HCT116 (cell line): ENCODE measurements at regions not wholly inside any gene's neighbourhood (a gene's known extent, or its start where the extent isn't known, plus 50 kb on each side); places are given as distances from the start of the nearest gene placed in this dataset.

Experiments used
- ATAC-seq: fragments of 200-7000 bp; cut with Tn5 transposase; 2 replicates; pipeline ENCODE4 v1.9.1; 2020; ENCODE audit warnings: mild to moderate bottlenecking, moderate library complexity
- BruUV-seq: library from RNA; stranded (reverse); fragments of 400-500 nt; replicated peaks from 2 replicates; lab custom pipeline; 2021; lab: Mats Ljungman, UMichigan
- CTCF ChIA-PET: fragments of 300-600 bp; sonication (Branson Sonifier 250); formaldehyde crosslinking; loops from one replicate; lab custom pipeline; 2021; ENCODE audit warnings: antibody characterized with exemption; lab: Charles Lee
- POLR2A ChIA-PET: fragments of 300-600, 350-600 bp; sonication (Branson Sonifier 250); formaldehyde crosslinking; loops from one replicate; lab custom pipeline; 2021; ENCODE audit warnings: antibody characterized with exemption; lab: Charles Lee
- RAD21 ChIA-PET, 2 experiments: fragments of 300-600 bp; sonication (Branson Sonifier 250); formaldehyde crosslinking; loops; one replicate each; lab custom pipeline; 2023; ENCODE audit warnings: low total read pairs in 2 of 2; ENCODE audit not compliant: uncharacterized antibody in 2 of 2, unreplicated experiment in 2 of 2, low non-redundant PET in 1 of 2; lab: Charles Lee
- DNase-seq: peaks from one replicate; pipeline ENCODE4 v3.0.0-alpha.2; 2010; ENCODE audit warnings: low read depth, low spot score
- H2AFZ ChIP-seq: fragments of 200-600 bp; shearing (Covaris generic), sonication (generic); 2 replicates; pipeline ENCODE4 v1.6.1; 2017; ENCODE audit warnings: low read depth, mixed run types, mixed read lengths, antibody characterized with exemption, low read length; ENCODE audit not compliant: poor library complexity, severe bottlenecking
- H3K27ac ChIP-seq: 2 replicates; pipeline ENCODE4 v1.5.1; 2012; ENCODE audit warnings: low read depth, low read length
- H3K27me3 ChIP-seq: fragments of 200-600 bp; sonication (generic); 2 replicates; pipeline ENCODE4 v1.6.1; 2016; ENCODE audit warnings: mixed run types, low read length, mixed read lengths; ENCODE audit not compliant: insufficient read depth
- H3K36me3 ChIP-seq, 2 experiments: fragments of 200-500 bp in 1 of 2; fragments of 200-600 bp in 1 of 2; sonication (Bioruptor generic) in 1 of 2; sonication (generic) in 1 of 2; 2 replicates each; pipeline versions ENCODE4 v1.5.1 to v1.6.1; 2014 to 2016; ENCODE audit warnings: low read length in 2 of 2, inconsistent platforms in 1 of 2, mixed read lengths in 1 of 2, mixed run types in 1 of 2; ENCODE audit not compliant: insufficient read depth in 2 of 2, control insufficient read depth in 1 of 2
- H3K4me1 ChIP-seq, 2 experiments: fragments of 200-600 bp in 1 of 2; sonication (generic) in 1 of 2; 2 replicates each; pipeline versions ENCODE4 v1.5.1 to v1.6.1; 2012 to 2017; ENCODE audit warnings: low read length in 2 of 2, inconsistent platforms in 1 of 2, mild to moderate bottlenecking in 1 of 2, mixed read lengths in 1 of 2, mixed run types in 1 of 2, moderate library complexity in 1 of 2; ENCODE audit not compliant: insufficient read depth in 2 of 2, control insufficient read depth in 1 of 2
- H3K4me2 ChIP-seq: fragments of 200-600 bp; sonication (generic); 2 replicates; pipeline ENCODE4 v1.6.1; 2017; ENCODE audit warnings: mixed run types, low read length, mixed read lengths
- H3K4me3 ChIP-seq, 2 experiments: fragments of 200-600 bp in 1 of 2; sonication (generic) in 1 of 2; replicated peaks in 1 of 2; 2 replicates each; pipeline ENCODE4 v1.5.1; 2011 to 2016; ENCODE audit warnings: low read length in 2 of 2, control low read depth in 1 of 2, low read depth in 1 of 2, mild to moderate bottlenecking in 1 of 2, mixed read lengths in 1 of 2, mixed run types in 1 of 2
- H3K79me2 ChIP-seq: fragments of 200-600 bp; sonication (generic); 2 replicates; pipeline ENCODE4 v1.6.1; 2017; ENCODE audit warnings: mild to moderate bottlenecking, mixed run types, low read length, moderate library complexity, mixed read lengths; ENCODE audit not compliant: insufficient read depth
- H3K9ac ChIP-seq: fragments of 200-600 bp; sonication (generic); 2 replicates; pipeline ENCODE4 v1.6.1; 2016; ENCODE audit warnings: low read length, mixed read lengths
- H3K9me2 ChIP-seq: fragments of 200-600 bp; sonication (generic), shearing (Covaris generic); 2 replicates; pipeline ENCODE4 v1.6.1; 2017; ENCODE audit warnings: mixed run types, mild to moderate bottlenecking, moderate library complexity; ENCODE audit not compliant: insufficient read depth
- H3K9me3 ChIP-seq, 2 experiments: fragments of 200-500 bp in 1 of 2; fragments of 200-600 bp in 1 of 2; sonication (Bioruptor generic) in 1 of 2; sonication (generic) in 1 of 2; 2 replicates each; pipeline ENCODE4 v1.6.1; 2014 to 2017; ENCODE audit warnings: low read length in 2 of 2, mixed read lengths in 2 of 2, inconsistent platforms in 1 of 2, low read depth in 1 of 2, mild to moderate bottlenecking in 1 of 2, mixed run types in 1 of 2, moderate library complexity in 1 of 2; ENCODE audit not compliant: control insufficient read depth in 1 of 2, insufficient read depth in 1 of 2
- H4K20me1 ChIP-seq: fragments of 200-600 bp; sonication (generic), shearing (Covaris generic); 2 replicates; pipeline ENCODE4 v1.6.1; 2017; ENCODE audit warnings: mixed run types, mild to moderate bottlenecking, moderate library complexity; ENCODE audit not compliant: insufficient read depth
- CBX3 ChIP-seq: IDR thresholded peaks from 2 replicates; pipeline ENCODE4 v1.6.1; 2012; ENCODE audit warnings: low read depth
- CEBPB ChIP-seq: IDR thresholded peaks from 2 replicates; pipeline ENCODE4 v1.6.1; 2012; ENCODE audit warnings: low read depth
- EZH2 ChIP-seq: fragments of 200-600 bp; sonication (generic); IDR thresholded peaks from 2 replicates; pipeline ENCODE4 v1.6.1; 2017; ENCODE audit warnings: antibody characterized with exemption, mixed run types
- POLR2A ChIP-seq: IDR thresholded peaks from 2 replicates; pipeline ENCODE4 v1.7.0; 2011; ENCODE audit warnings: borderline replicate concordance; ENCODE audit not compliant: insufficient read depth, insufficient read length; ENCODE audit errors: extremely low read depth
- POLR2AphosphoS5 ChIP-seq: IDR thresholded peaks from 2 replicates; pipeline ENCODE4 v1.6.1; 2011; ENCODE audit warnings: mild to moderate bottlenecking, low read depth, low read length, moderate library complexity
- SP1 ChIP-seq: IDR thresholded peaks from 2 replicates; pipeline ENCODE4 v1.6.1; 2012; ENCODE audit warnings: low read depth
- SRF ChIP-seq: IDR thresholded peaks from 2 replicates; pipeline ENCODE4 v1.6.1; 2012; ENCODE audit warnings: low read depth
- YY1 ChIP-seq: IDR thresholded peaks from 2 replicates; pipeline ENCODE4 v1.6.1; 2011; ENCODE audit warnings: low read length, low read depth, moderate library complexity, mild to moderate bottlenecking; ENCODE audit not compliant: insufficient replicate concordance; ENCODE audit errors: extremely low read depth
- ZFX ChIP-seq: fragments of 450-650 bp; IDR thresholded peaks from 2 replicates; pipeline ENCODE4 v1.6.1; 2017
- intact Hi-C: fragments of 100-400 bp; cut with micrococcal nuclease; formaldehyde crosslinking; loops from 2 replicates; pipeline ENCODE4 v1.10.0; 2022
- TF ChIP-seq, protein P1 (sequence below): IDR thresholded peaks from 2 replicates; pipeline ENCODE4 v1.6.1; 2012; ENCODE audit warnings: low read depth
- TF ChIP-seq, protein P2 (sequence below), 3 experiments: fragments of 200-600 bp in 1 of 3; sonication (generic) in 1 of 3; IDR thresholded peaks in 2 of 3; conservative IDR thresholded peaks in 1 of 3; 2 replicates each; pipeline ENCODE4 v1.5.1; 2012 to 2017; ENCODE audit warnings: low read depth in 2 of 3, low read length in 2 of 3, antibody characterized with exemption in 1 of 3, borderline replicate concordance in 1 of 3, control low read depth in 1 of 3, mild to moderate bottlenecking in 1 of 3, mixed read lengths in 1 of 3, mixed run types in 1 of 3, moderate library complexity in 1 of 3; ENCODE audit not compliant: insufficient read depth in 1 of 3
- TF ChIP-seq, protein P3 (sequence below): IDR thresholded peaks from 2 replicates; pipeline ENCODE4 v1.6.1; 2012
- TF ChIP-seq, protein P4 (sequence below): IDR thresholded peaks from 2 replicates; pipeline ENCODE4 v1.6.1; 2011; ENCODE audit warnings: mild to moderate bottlenecking, low read length, moderate library complexity; ENCODE audit not compliant: insufficient replicate concordance; ENCODE audit errors: extremely low read depth

DNA sequence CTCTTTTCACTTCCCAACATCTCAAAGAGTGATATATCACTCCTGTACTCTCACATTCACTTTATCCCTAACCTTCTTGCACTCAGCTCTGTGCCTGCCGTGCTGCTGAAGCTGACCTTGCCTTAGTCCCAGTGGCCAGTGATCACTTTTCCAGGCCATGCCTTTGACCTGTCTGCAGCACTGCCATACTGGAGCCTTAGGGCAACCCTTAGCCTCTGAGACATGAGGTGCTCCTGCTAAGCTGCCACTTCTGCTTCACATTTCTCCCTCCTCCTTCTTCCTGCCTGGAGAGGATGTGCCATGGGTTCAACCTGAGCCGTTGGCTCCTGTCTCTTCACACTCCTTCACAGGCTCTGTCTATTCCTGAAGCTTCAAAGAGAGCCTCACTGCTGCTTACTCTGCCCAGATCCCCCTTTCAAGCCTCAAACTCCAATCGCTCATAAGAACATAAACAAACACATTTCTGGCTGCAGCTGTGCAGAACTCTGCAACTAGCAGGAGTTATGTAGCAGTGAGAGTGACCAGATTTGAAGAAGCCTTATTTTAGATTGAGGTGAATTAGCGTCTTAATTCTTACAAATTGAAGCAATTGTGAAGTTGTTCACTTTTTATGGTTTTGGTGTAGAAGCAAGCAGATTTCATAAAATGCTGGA lies 716.2 kb upstream of the FANCL start:
- Histone ChIP-seq H3K79me2 (no peaks in the 10 kb centered on the region), H3K27me3 (peaks cover 9% of the 10 kb centered on the region), H3K9me2 (no peaks in the 10 kb centered on the region), H3K4me2 (no peak overlapping the region), H3K9ac (no peak overlapping the region), H3K9me3 (no peaks in the 10 kb centered on the region), H4K20me1 (no peaks in the 10 kb centered on the region), H2AFZ (no peak overlapping the region), H3K27ac (no peak overlapping the region), H3K4me1 (no peaks in the 10 kb centered on the region)
- DNase-seq (no peak), ATAC-seq (no peak)
- POLR2A ChIA-PET, result no interaction called here
- CTCF ChIA-PET, result no interaction called here
- no peak for TF ChIP-seq SP1
- TF ChIP-seq POLR2A, result no peak
- TF ChIP-seq, protein P1, sequence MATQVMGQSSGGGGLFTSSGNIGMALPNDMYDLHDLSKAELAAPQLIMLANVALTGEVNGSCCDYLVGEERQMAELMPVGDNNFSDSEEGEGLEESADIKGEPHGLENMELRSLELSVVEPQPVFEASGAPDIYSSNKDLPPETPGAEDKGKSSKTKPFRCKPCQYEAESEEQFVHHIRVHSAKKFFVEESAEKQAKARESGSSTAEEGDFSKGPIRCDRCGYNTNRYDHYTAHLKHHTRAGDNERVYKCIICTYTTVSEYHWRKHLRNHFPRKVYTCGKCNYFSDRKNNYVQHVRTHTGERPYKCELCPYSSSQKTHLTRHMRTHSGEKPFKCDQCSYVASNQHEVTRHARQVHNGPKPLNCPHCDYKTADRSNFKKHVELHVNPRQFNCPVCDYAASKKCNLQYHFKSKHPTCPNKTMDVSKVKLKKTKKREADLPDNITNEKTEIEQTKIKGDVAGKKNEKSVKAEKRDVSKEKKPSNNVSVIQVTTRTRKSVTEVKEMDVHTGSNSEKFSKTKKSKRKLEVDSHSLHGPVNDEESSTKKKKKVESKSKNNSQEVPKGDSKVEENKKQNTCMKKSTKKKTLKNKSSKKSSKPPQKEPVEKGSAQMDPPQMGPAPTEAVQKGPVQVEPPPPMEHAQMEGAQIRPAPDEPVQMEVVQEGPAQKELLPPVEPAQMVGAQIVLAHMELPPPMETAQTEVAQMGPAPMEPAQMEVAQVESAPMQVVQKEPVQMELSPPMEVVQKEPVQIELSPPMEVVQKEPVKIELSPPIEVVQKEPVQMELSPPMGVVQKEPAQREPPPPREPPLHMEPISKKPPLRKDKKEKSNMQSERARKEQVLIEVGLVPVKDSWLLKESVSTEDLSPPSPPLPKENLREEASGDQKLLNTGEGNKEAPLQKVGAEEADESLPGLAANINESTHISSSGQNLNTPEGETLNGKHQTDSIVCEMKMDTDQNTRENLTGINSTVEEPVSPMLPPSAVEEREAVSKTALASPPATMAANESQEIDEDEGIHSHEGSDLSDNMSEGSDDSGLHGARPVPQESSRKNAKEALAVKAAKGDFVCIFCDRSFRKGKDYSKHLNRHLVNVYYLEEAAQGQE, result no peak
- TF ChIP-seq CEBPB, result no peak
- TF ChIP-seq, protein P2, sequence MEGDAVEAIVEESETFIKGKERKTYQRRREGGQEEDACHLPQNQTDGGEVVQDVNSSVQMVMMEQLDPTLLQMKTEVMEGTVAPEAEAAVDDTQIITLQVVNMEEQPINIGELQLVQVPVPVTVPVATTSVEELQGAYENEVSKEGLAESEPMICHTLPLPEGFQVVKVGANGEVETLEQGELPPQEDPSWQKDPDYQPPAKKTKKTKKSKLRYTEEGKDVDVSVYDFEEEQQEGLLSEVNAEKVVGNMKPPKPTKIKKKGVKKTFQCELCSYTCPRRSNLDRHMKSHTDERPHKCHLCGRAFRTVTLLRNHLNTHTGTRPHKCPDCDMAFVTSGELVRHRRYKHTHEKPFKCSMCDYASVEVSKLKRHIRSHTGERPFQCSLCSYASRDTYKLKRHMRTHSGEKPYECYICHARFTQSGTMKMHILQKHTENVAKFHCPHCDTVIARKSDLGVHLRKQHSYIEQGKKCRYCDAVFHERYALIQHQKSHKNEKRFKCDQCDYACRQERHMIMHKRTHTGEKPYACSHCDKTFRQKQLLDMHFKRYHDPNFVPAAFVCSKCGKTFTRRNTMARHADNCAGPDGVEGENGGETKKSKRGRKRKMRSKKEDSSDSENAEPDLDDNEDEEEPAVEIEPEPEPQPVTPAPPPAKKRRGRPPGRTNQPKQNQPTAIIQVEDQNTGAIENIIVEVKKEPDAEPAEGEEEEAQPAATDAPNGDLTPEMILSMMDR (IDR thresholded peaks at IDR 0.05 in 2 of 3, conservative IDR thresholded peaks at IDR 0.05 in 1 of 3; ENCODE audit: borderline replicate concordance in 1 of 3, insufficient read depth in 1 of 3, low read depth in 2 of 3, low read length in 2 of 3), result no peak
- TF ChIP-seq EZH2, result no peak
- TF ChIP-seq, protein P3, sequence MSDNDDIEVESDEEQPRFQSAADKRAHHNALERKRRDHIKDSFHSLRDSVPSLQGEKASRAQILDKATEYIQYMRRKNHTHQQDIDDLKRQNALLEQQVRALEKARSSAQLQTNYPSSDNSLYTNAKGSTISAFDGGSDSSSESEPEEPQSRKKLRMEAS, result no peak
- no peak for TF ChIP-seq YY1
- TF ChIP-seq CBX3, result no peak
- no peak for TF ChIP-seq ZFX
- TF ChIP-seq SRF, result no peak
- TF ChIP-seq, protein P4, sequence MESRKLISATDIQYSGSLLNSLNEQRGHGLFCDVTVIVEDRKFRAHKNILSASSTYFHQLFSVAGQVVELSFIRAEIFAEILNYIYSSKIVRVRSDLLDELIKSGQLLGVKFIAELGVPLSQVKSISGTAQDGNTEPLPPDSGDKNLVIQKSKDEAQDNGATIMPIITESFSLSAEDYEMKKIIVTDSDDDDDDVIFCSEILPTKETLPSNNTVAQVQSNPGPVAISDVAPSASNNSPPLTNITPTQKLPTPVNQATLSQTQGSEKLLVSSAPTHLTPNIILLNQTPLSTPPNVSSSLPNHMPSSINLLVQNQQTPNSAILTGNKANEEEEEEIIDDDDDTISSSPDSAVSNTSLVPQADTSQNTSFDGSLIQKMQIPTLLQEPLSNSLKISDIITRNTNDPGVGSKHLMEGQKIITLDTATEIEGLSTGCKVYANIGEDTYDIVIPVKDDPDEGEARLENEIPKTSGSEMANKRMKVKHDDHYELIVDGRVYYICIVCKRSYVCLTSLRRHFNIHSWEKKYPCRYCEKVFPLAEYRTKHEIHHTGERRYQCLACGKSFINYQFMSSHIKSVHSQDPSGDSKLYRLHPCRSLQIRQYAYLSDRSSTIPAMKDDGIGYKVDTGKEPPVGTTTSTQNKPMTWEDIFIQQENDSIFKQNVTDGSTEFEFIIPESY, result no peak
- no peak for TF ChIP-seq POLR2AphosphoS5
- TF ChIP-seq, all 23 proteins: peak for 0
- RAD21 ChIA-PET, result no interaction called here
- intact Hi-C loops, result no loop called here
- no TSS peak for BruUV-seq
- H3K36me3 ChIP-seq, result no peaks in the 10 kb centered on the region
- no peak overlapping the region for H3K4me3 ChIP-seq
